Mesendoderm (in vitro differentiated cells): ENCODE measurements at regions not wholly inside any gene's neighbourhood (a gene's known extent, or its start where the extent isn't known, plus 50 kb on each side); places are given as distances from the start of the nearest gene placed in this dataset.
"Not testable (repeated sequence)": the region's sequence is repeated elsewhere in the genome, so short reads cannot be mapped to it uniquely, and the experiment has no call there.

Source experiments
- DNase-seq: peaks from one replicate; pipeline ENCODE4 v3.0.0; 2013
- H2AK5ac ChIP-seq: 2 replicates; pipeline ENCODE4 v1.6.1; 2013; ENCODE audit warnings: low read length, inconsistent platforms
- H2BK120ac ChIP-seq: 2 replicates; pipeline ENCODE4 v1.6.1; 2013; ENCODE audit warnings: low read depth, mild to moderate bottlenecking, low read length, moderate library complexity, mixed read lengths
- H2BK15ac ChIP-seq: replicated peaks from 2 replicates; pipeline ENCODE4 v1.6.1; 2013; ENCODE audit warnings: low read depth, mild to moderate bottlenecking, moderate library complexity
- H2BK5ac ChIP-seq: 2 replicates; pipeline ENCODE4 v1.6.1; 2013; ENCODE audit warnings: low read length, inconsistent platforms
- H3K18ac ChIP-seq: 2 replicates; pipeline ENCODE4 v1.6.1; 2013; ENCODE audit warnings: mild to moderate bottlenecking, low read length, mixed read lengths
- H3K23ac ChIP-seq: one replicate; pipeline ENCODE4 v1.6.1; 2013; ENCODE audit warnings: low read length
- H3K27ac ChIP-seq: 2 replicates; pipeline ENCODE4 v1.5.1; 2013; ENCODE audit warnings: low read depth, mild to moderate bottlenecking, inconsistent platforms, low read length, moderate library complexity
- H3K27me3 ChIP-seq: 2 replicates; pipeline ENCODE4 v1.6.1; 2013; ENCODE audit warnings: low read length, control low read depth, mild to moderate bottlenecking, inconsistent platforms; ENCODE audit not compliant: insufficient read depth, poor library complexity
- H3K36me3 ChIP-seq: 2 replicates; pipeline ENCODE4 v1.6.1; 2013; ENCODE audit warnings: low read length, inconsistent platforms; ENCODE audit not compliant: control insufficient read depth, insufficient read depth
- H3K4ac ChIP-seq: one replicate; pipeline ENCODE4 v1.6.1; 2013; ENCODE audit warnings: low read depth, mild to moderate bottlenecking, low read length, moderate library complexity
- H3K4me1 ChIP-seq: 2 replicates; pipeline ENCODE4 v1.6.1; 2013; ENCODE audit warnings: low read depth, low read length, inconsistent platforms; ENCODE audit not compliant: control insufficient read depth
- H3K4me2 ChIP-seq: 2 replicates; pipeline ENCODE4 v1.6.1; 2013; ENCODE audit warnings: low read length
- H3K4me3 ChIP-seq: 2 replicates; pipeline ENCODE4 v1.5.1; 2013; ENCODE audit warnings: mild to moderate bottlenecking, low read length
- H3K56ac ChIP-seq: one replicate; pipeline ENCODE4 v1.6.1; 2013; ENCODE audit warnings: low read length
- H3K79me1 ChIP-seq: 2 replicates; pipeline ENCODE4 v1.6.1; 2013; ENCODE audit warnings: low read length, inconsistent platforms
- H3K79me2 ChIP-seq: 2 replicates; pipeline ENCODE4 v1.6.1; 2013; ENCODE audit warnings: mild to moderate bottlenecking, low read length; ENCODE audit not compliant: control insufficient read depth, insufficient read depth
- H3K9ac ChIP-seq: 2 replicates; pipeline ENCODE4 v1.6.1; 2013; ENCODE audit warnings: low read length, inconsistent platforms
- H4K5ac ChIP-seq: one replicate; pipeline ENCODE4 v1.6.1; 2013; ENCODE audit warnings: low read length
- H4K8ac ChIP-seq: one replicate; pipeline ENCODE4 v1.6.1; 2013; ENCODE audit warnings: low read depth, mild to moderate bottlenecking, control low read depth, low read length, moderate library complexity
- WGBS: extraction: QIAGEN DNeasy Blood & Tissue Kit; methylation state at CpG from one replicate; pipeline ENCODE4 v1.1.7; 2013; ENCODE audit warnings: low lambda C conversion rate, missing lambda C conversion rate; ENCODE audit not compliant: insufficient coverage; ENCODE audit errors: extremely low coverage; 5-methylcytosine and 5-hydroxymethylcytosine counted together

DNA sequence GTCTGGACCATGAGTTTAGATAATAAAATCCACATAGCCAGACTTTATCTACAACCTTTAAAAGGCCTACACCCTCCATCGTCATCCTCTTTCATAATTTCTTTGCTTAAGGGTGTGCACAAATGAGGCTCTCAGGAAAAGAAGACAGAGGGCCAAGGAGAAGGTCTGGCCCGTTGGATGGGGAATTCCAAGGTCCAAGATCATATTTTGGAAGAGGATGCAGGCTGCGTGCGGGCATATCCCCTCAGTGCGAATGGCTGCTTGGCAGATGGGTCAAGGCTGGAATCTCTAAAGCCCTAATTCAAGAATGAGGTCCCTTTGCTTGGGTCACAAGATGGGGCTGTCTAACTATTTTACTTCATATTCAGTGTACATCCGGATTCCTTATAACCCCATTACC is 782.2 kb upstream of the NCAM2 start:
- no peaks in the 10 kb centered on the region for H3K36me3 ChIP-seq
- H3K4me2 ChIP-seq: no peak overlapping the region
- no peak overlapping the region for H2BK120ac ChIP-seq
- no peak overlapping the region for H3K23ac ChIP-seq
- DNase-seq: no peak
- no peak overlapping the region for H2BK5ac ChIP-seq
- no peak overlapping the region for H3K18ac ChIP-seq
- no peaks in the 10 kb centered on the region for H3K79me2 ChIP-seq
- H3K56ac ChIP-seq: no peak overlapping the region
- no peaks in the 10 kb centered on the region for H3K79me1 ChIP-seq
- no peak overlapping the region for H3K4ac ChIP-seq
- H3K4me3 ChIP-seq: no peak overlapping the region
- no peaks in the 10 kb centered on the region for H3K27me3 ChIP-seq
- H4K8ac ChIP-seq: no peak overlapping the region
- H4K5ac ChIP-seq: no peak overlapping the region
- no peak overlapping the region for H2BK15ac ChIP-seq
- no peaks in the 10 kb centered on the region for H3K4me1 ChIP-seq
- H2AK5ac ChIP-seq: no peak overlapping the region
- WGBS: no CpG with 5 or more reads among the region's 6 CpGs
- no peak overlapping the region for H3K27ac ChIP-seq
- H3K9ac ChIP-seq: no peak overlapping the region

DNA sequence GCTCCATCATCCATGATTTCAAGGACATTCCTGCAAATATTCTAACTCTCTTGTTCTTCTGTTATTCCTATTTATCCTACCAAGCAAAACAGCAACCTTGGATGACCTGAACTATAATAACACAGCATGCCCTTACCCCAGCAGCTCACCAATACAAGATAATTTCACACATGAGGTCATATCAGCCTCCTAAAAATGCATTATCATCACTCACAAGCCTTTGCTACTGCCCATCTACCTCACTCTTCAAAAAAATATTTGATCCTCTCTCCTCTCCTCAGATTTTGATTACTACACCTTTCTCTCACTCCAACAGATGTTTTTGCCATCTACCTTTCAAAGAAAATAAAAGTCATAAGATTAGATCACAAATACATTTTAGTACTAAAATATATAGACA is 777.6 kb upstream of the NCAM2 start:
- no peak overlapping the region for H3K4me3 ChIP-seq
- no peak overlapping the region for H2BK5ac ChIP-seq
- no peak overlapping the region for H4K8ac ChIP-seq
- H3K9ac ChIP-seq: no peak overlapping the region
- H3K56ac ChIP-seq: no peak overlapping the region
- H2AK5ac ChIP-seq: no peak overlapping the region
- H2BK120ac ChIP-seq: no peak overlapping the region
- no peaks in the 10 kb centered on the region for H3K79me1 ChIP-seq
- H3K23ac ChIP-seq: no peak overlapping the region
- no peaks in the 10 kb centered on the region for H3K36me3 ChIP-seq
- H4K5ac ChIP-seq: no peak overlapping the region
- no peaks in the 10 kb centered on the region for H3K4me1 ChIP-seq
- no peak overlapping the region for H3K4ac ChIP-seq
- no peak overlapping the region for H2BK15ac ChIP-seq
- no peak overlapping the region for H3K27ac ChIP-seq
- no peak for DNase-seq
- no peak overlapping the region for H3K18ac ChIP-seq
- no peak overlapping the region for H3K4me2 ChIP-seq
- no peaks in the 10 kb centered on the region for H3K27me3 ChIP-seq
- H3K79me2 ChIP-seq: no peaks in the 10 kb centered on the region

GRCh38 chr21:20221981-20222380 is 776.2 kb upstream of the NCAM2 start:
- not testable (repeated sequence) for H3K4me1 ChIP-seq

DNA sequence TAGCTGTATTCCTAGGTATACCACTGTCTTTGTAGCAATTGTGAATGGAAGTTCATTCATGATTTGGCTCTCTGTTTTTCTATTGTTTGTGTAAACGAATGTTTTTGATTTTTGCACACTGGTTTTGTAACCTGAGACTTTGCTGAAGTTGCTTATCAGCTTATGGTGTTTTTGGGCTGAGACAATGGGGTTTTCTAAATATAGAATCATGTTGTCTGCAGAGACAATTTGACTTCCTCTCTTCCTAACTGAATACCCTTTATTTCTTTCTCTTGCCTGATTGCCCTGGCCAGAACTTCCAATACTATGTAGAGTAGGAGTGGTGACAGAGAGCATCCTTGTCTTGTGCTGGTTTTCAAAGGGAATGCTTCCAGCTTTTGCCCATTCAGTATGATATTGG is 761.6 kb upstream of the NCAM2 start:
- not testable (repeated sequence) for H3K56ac ChIP-seq, H2AK5ac ChIP-seq, H3K79me1 ChIP-seq, H4K5ac ChIP-seq, H2BK5ac ChIP-seq, H3K27me3 ChIP-seq, H4K8ac ChIP-seq, H3K36me3 ChIP-seq, DNase-seq, H3K9ac ChIP-seq, H3K4me3 ChIP-seq, H3K23ac ChIP-seq, H3K79me2 ChIP-seq, H3K18ac ChIP-seq, H3K4ac ChIP-seq, H2BK120ac ChIP-seq, H3K4me2 ChIP-seq, H3K4me1 ChIP-seq, H2BK15ac ChIP-seq, H3K27ac ChIP-seq
- no CpG with 5 or more reads among the region's 1 CpG for WGBS

More at GRCh38 chr21:20221981-20222380, 776.2 kb upstream of the NCAM2 start:
- not testable (repeated sequence) for H3K4ac ChIP-seq, DNase-seq, H3K4me2 ChIP-seq, H4K8ac ChIP-seq, H3K79me1 ChIP-seq, H3K36me3 ChIP-seq, H2BK5ac ChIP-seq, H2AK5ac ChIP-seq, H3K79me2 ChIP-seq, H3K27me3 ChIP-seq, H3K56ac ChIP-seq, H3K23ac ChIP-seq, H3K9ac ChIP-seq, H3K4me3 ChIP-seq, H2BK120ac ChIP-seq, H3K27ac ChIP-seq, H4K5ac ChIP-seq, H3K18ac ChIP-seq, H2BK15ac ChIP-seq
- WGBS: no CpG with 5 or more reads among the region's 12 CpGs

GRCh38 chr21:20249401-20249800 is 748.8 kb upstream of the NCAM2 start:
- no peak overlapping the region for H3K23ac ChIP-seq
- H3K56ac ChIP-seq: no peak overlapping the region
- no peak overlapping the region for H2AK5ac ChIP-seq
- H3K9ac ChIP-seq: no peak overlapping the region
- no peak for DNase-seq
- H4K8ac ChIP-seq: no peak overlapping the region
- no peak overlapping the region for H2BK120ac ChIP-seq
- no peaks in the 10 kb centered on the region for H3K79me2 ChIP-seq
- WGBS: no CpG with 5 or more reads among the region's 1 CpG
- H3K79me1 ChIP-seq: no peaks in the 10 kb centered on the region
- H4K5ac ChIP-seq: no peak overlapping the region
- H3K27ac ChIP-seq: no peak overlapping the region
- H3K36me3 ChIP-seq: no peaks in the 10 kb centered on the region
- H3K4me2 ChIP-seq: no peak overlapping the region
- H3K18ac ChIP-seq: no peak overlapping the region
- H3K4ac ChIP-seq: no peak overlapping the region
- H3K27me3 ChIP-seq: no peaks in the 10 kb centered on the region
- H3K4me3 ChIP-seq: no peak overlapping the region
- H3K4me1 ChIP-seq: no peaks in the 10 kb centered on the region
- H2BK15ac ChIP-seq: no peak overlapping the region
- H2BK5ac ChIP-seq: no peak overlapping the region

DNA sequence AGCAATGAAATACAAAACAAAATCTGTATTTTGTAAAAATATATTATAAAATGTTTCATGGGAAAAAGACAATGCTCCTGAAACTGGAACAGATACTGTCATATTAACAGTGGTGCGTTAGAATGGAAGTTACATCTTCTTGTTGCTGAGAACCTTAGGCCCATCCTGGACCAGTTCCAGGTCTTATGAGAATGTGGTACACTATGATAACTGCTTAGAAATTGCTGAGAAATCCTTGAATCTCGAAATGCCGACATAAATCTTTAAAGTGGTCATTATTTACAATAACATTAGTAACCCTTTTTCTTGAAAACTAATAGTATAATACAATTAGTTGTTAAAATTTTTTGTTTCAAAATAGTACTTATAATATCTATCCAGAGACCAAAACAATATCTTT is 747.9 kb upstream of the NCAM2 start:
- H2AK5ac ChIP-seq: no peak overlapping the region
- no peak overlapping the region for H2BK15ac ChIP-seq
- H3K23ac ChIP-seq: no peak overlapping the region
- no peak overlapping the region for H3K4me2 ChIP-seq
- H3K18ac ChIP-seq: no peak overlapping the region
- no peaks in the 10 kb centered on the region for H3K79me1 ChIP-seq
- no peak for DNase-seq
- H3K4me1 ChIP-seq: no peaks in the 10 kb centered on the region
- H4K5ac ChIP-seq: no peak overlapping the region
- no peak overlapping the region for H4K8ac ChIP-seq
- H3K56ac ChIP-seq: no peak overlapping the region
- no peaks in the 10 kb centered on the region for H3K27me3 ChIP-seq
- no peak overlapping the region for H3K9ac ChIP-seq
- H3K4me3 ChIP-seq: no peak overlapping the region
- H3K4ac ChIP-seq: no peak overlapping the region
- H2BK5ac ChIP-seq: no peak overlapping the region
- H2BK120ac ChIP-seq: no peak overlapping the region
- H3K27ac ChIP-seq: no peak overlapping the region
- H3K36me3 ChIP-seq: no peaks in the 10 kb centered on the region
- no CpG with 5 or more reads among the region's 3 CpGs for WGBS
- H3K79me2 ChIP-seq: no peaks in the 10 kb centered on the region
